ENCODE measurements at regions not wholly inside any gene's neighbourhood (a gene's known extent, or its start where the extent isn't known, plus 50 kb on each side); places are given as distances from the start of the nearest gene placed in this dataset.

GRCh38 chr12:123038486-123038885 is 58.0 kb downstream of the ARL6IP4 start:
- DNase-seq: no peak
- ChIA-PET POLR2A (no interaction called here), CTCF (no interaction called here)
- Mint-ChIP-seq H3K36me3 (peaks cover 0 to 5% (median 0%) of the 10 kb centered on the region in 5 donors), H3K4me1 (peaks cover 17 to 64% (median 39%) of the 10 kb centered on the region in 7 donors), H3K27ac (peak overlapping the region in 3 of 9 donors; percentile 0 to 32 (median 21)), H3K4me3 (no peak overlapping the region), H3K9me3 (no peaks in the 10 kb centered on the region), H3K27me3 (no peaks in the 10 kb centered on the region)
- H3K36me3 ChIP-seq (ENCODE audit: control insufficient read depth in 2 of 3, insufficient read depth in 3 of 3, low read length in 3 of 3): peaks cover 0 to 3% (median 0%) of the 10 kb centered on the region in 3 experiments
- H3K4me3 ChIP-seq (ENCODE audit: low read length): no peak overlapping the region
- H3K27ac ChIP-seq (ENCODE audit: low read depth, low read length): no peak overlapping the region
- intact Hi-C loops (cut with micrococcal nuclease): no loop called here
- peaks cover 3 to 23% of the 10 kb centered on the region in 2 donors for H3K4me1 ChIP-seq (ENCODE audit: control insufficient read depth in 2 of 2, insufficient read depth in 2 of 2, low read length in 2 of 2)
- H3K9me3 ChIP-seq (ENCODE audit: control insufficient read depth in 2 of 3, low read length in 3 of 3): no peaks in the 10 kb centered on the region
- no peak for ATAC-seq
- H3K27me3 ChIP-seq (ENCODE audit: control insufficient read depth in 2 of 2, insufficient read depth in 2 of 2, low read length in 2 of 2): no peaks in the 10 kb centered on the region

GRCh38 chr12:123037791-123038190 is 57.3 kb downstream of the ARL6IP4 start:
- intact Hi-C loops (cut with micrococcal nuclease): no loop called here
- POLR2A ChIA-PET: no interaction called here

GRCh38 chr12:123036466-123037285 is 56.2 kb downstream of the ARL6IP4 start:
- Mint-ChIP-seq H3K36me3 (peaks cover 0 to 12% (median 0%) of the 10 kb centered on the region in 5 donors), H3K4me3 (no peak overlapping the region), H3K27me3 (no peaks in the 10 kb centered on the region), H3K27ac (peak overlapping the region in 8 of 9 donors; percentile 9 to 82 (median 43)), H3K9me3 (no peaks in the 10 kb centered on the region), H3K4me1 (peaks cover 14 to 57% (median 32%) of the 10 kb centered on the region in 7 donors)
- H3K4me3 ChIP-seq (ENCODE audit: low read length): no peak overlapping the region
- H3K4me1 ChIP-seq (ENCODE audit: control insufficient read depth in 2 of 2, insufficient read depth in 2 of 2, low read length in 2 of 2): peaks cover 0 to 22% of the 10 kb centered on the region in 2 donors
- no peaks in the 10 kb centered on the region for H3K9me3 ChIP-seq (ENCODE audit: control insufficient read depth in 2 of 3, low read length in 3 of 3)
- no peak overlapping the region for H3K27ac ChIP-seq (ENCODE audit: low read depth, low read length)
- H3K36me3 ChIP-seq (ENCODE audit: control insufficient read depth in 2 of 3, insufficient read depth in 3 of 3, low read length in 3 of 3): peaks cover 0 to 19% (median 0%) of the 10 kb centered on the region in 3 experiments
- ATAC-seq: no peak
- no peak for DNase-seq
- ChIA-PET CTCF (interaction anchor here (0.6 kb wide), 1 partner anchor 38 kb away, joined by 3 read pairs; no protein-coding TSS in a partner anchor), POLR2A (no interaction called here)
- intact Hi-C loops (cut with micrococcal nuclease): no loop called here
- H3K27me3 ChIP-seq (ENCODE audit: control insufficient read depth in 2 of 2, insufficient read depth in 2 of 2, low read length in 2 of 2): no peaks in the 10 kb centered on the region

More at GRCh38 chr12:123037791-123038190, 57.3 kb downstream of the ARL6IP4 start:
- no peaks in the 10 kb centered on the region for H3K9me3 Mint-ChIP-seq
- CTCF ChIA-PET: interaction anchor here (0.6 kb wide), 1 partner anchor 67 kb away, joined by 3 read pairs; no protein-coding TSS in a partner anchor
- H3K4me1 ChIP-seq (ENCODE audit: control insufficient read depth in 2 of 2, insufficient read depth in 2 of 2, low read length in 2 of 2): peaks cover 0 to 22% of the 10 kb centered on the region in 2 donors
- peaks cover 14 to 60% (median 38%) of the 10 kb centered on the region in 7 donors for H3K4me1 Mint-ChIP-seq
- ATAC-seq: no peak
- H3K9me3 ChIP-seq (ENCODE audit: control insufficient read depth in 2 of 3, low read length in 3 of 3): no peaks in the 10 kb centered on the region
- peak overlapping the region in 1 of 10 donors; percentile 18 for H3K4me3 Mint-ChIP-seq
- H3K36me3 Mint-ChIP-seq: peaks cover 0 to 9% (median 0%) of the 10 kb centered on the region in 5 donors
- no peaks in the 10 kb centered on the region for H3K27me3 ChIP-seq (ENCODE audit: control insufficient read depth in 2 of 2, insufficient read depth in 2 of 2, low read length in 2 of 2)
- H3K36me3 ChIP-seq (ENCODE audit: control insufficient read depth in 2 of 3, insufficient read depth in 3 of 3, low read length in 3 of 3): peaks cover 0 to 9% (median 0%) of the 10 kb centered on the region in 3 experiments
- peak overlapping the region in 4 of 9 donors; percentile 14 to 61 (median 40) for H3K27ac Mint-ChIP-seq
- H3K4me3 ChIP-seq (ENCODE audit: low read length): no peak overlapping the region
- H3K27ac ChIP-seq (ENCODE audit: low read depth, low read length): no peak overlapping the region
- no peak for DNase-seq
- H3K27me3 Mint-ChIP-seq: no peaks in the 10 kb centered on the region

- H3K27me3 Mint-ChIP-seq: no peaks in the 10 kb centered on the region
Measured at GRCh38 chr12:123035841-123036240, 55.4 kb downstream of the ARL6IP4 start.

GRCh38 chr12:123034865-123035264 is 54.4 kb downstream of the ARL6IP4 start:
- H3K9me3 Mint-ChIP-seq: no peaks in the 10 kb centered on the region

More at GRCh38 chr12:123035841-123036240, 55.4 kb downstream of the ARL6IP4 start:
- Histone ChIP-seq H3K27ac (ENCODE audit: low read depth, low read length) (no peak overlapping the region), H3K4me3 (ENCODE audit: low read length) (no peak overlapping the region), H3K27me3 (ENCODE audit: control insufficient read depth in 2 of 2, insufficient read depth in 2 of 2, low read length in 2 of 2) (no peaks in the 10 kb centered on the region), H3K36me3 (ENCODE audit: control insufficient read depth in 2 of 3, insufficient read depth in 3 of 3, low read length in 3 of 3) (peaks cover 0 to 28% (median 0%) of the 10 kb centered on the region in 3 experiments), H3K4me1 (ENCODE audit: control insufficient read depth in 2 of 2, insufficient read depth in 2 of 2, low read length in 2 of 2) (peaks cover 0 to 22% of the 10 kb centered on the region in 2 donors), H3K9me3 (ENCODE audit: control insufficient read depth in 2 of 3, low read length in 3 of 3) (no peaks in the 10 kb centered on the region)
- H3K4me3 Mint-ChIP-seq: no peak overlapping the region
- no peak for DNase-seq
- H3K9me3 Mint-ChIP-seq: no peaks in the 10 kb centered on the region
- intact Hi-C loops (cut with micrococcal nuclease): no loop called here
- ATAC-seq: no peak
- peaks cover 0 to 18% (median 0%) of the 10 kb centered on the region in 5 donors for H3K36me3 Mint-ChIP-seq
- ChIA-PET CTCF (interaction anchor here (1.2 kb wide), 1 partner anchor 8 kb away, joined by 4 read pairs; no protein-coding TSS in a partner anchor), POLR2A (interaction anchor here (0.6 to 0.7 kb wide), 2 partner anchors 82 to 208 kb away, joined by 3 to 4 read pairs; no protein-coding TSS in a partner anchor)
- H3K27ac Mint-ChIP-seq: peak overlapping the region in 5 of 9 donors; percentile 12 to 76 (median 20)
- H3K4me1 Mint-ChIP-seq: peaks cover 14 to 57% (median 31%) of the 10 kb centered on the region in 7 donors

GRCh38 chr12:123034022-123034541 is 53.6 kb downstream of the ARL6IP4 start:
- Mint-ChIP-seq H3K27ac (peak overlapping the region in 8 of 9 donors; percentile 38 to 89 (median 67)), H3K36me3 (peaks cover 0 to 26% (median 0%) of the 10 kb centered on the region in 5 donors), H3K27me3 (no peaks in the 10 kb centered on the region), H3K9me3 (no peaks in the 10 kb centered on the region), H3K4me1 (peaks cover 14 to 65% (median 36%) of the 10 kb centered on the region in 7 donors), H3K4me3 (peak overlapping the region; percentile 16 to 83 (median 69))
- ATAC-seq (peak; percentile 46), DNase-seq (peak in 3 of 9 donors; percentile 8 to 19 (median 15))
- no peaks in the 10 kb centered on the region for H3K27me3 ChIP-seq (ENCODE audit: control insufficient read depth in 2 of 2, insufficient read depth in 2 of 2, low read length in 2 of 2)
- ChIA-PET POLR2A (interaction anchor here (0.9 kb wide), 1 partner anchor 9 kb away, joined by 3 read pairs; no protein-coding TSS in a partner anchor), CTCF (no interaction called here)
- no peak overlapping the region for H3K27ac ChIP-seq (ENCODE audit: low read depth, low read length)
- H3K36me3 ChIP-seq (ENCODE audit: control insufficient read depth in 2 of 3, insufficient read depth in 3 of 3, low read length in 3 of 3): peaks cover 0 to 40% (median 0%) of the 10 kb centered on the region in 3 experiments
- peaks cover 0 to 22% of the 10 kb centered on the region in 2 donors for H3K4me1 ChIP-seq (ENCODE audit: control insufficient read depth in 2 of 2, insufficient read depth in 2 of 2, low read length in 2 of 2)
- H3K9me3 ChIP-seq (ENCODE audit: control insufficient read depth in 2 of 3, low read length in 3 of 3): no peaks in the 10 kb centered on the region
- intact Hi-C loops (cut with micrococcal nuclease): no loop called here
- H3K4me3 ChIP-seq (ENCODE audit: low read length): no peak overlapping the region

More at GRCh38 chr12:123034865-123035264, 54.4 kb downstream of the ARL6IP4 start:
- H3K27ac Mint-ChIP-seq: peak overlapping the region in 8 of 9 donors; percentile 38 to 81 (median 60)
- H3K27ac ChIP-seq (ENCODE audit: low read depth, low read length): no peak overlapping the region
- H3K4me3 ChIP-seq (ENCODE audit: low read length): no peak overlapping the region
- H3K9me3 ChIP-seq (ENCODE audit: control insufficient read depth in 2 of 3, low read length in 3 of 3): no peaks in the 10 kb centered on the region
- H3K4me1 Mint-ChIP-seq: peaks cover 14 to 60% (median 31%) of the 10 kb centered on the region in 7 donors
- ATAC-seq (no peak), DNase-seq (peak in 2 of 9 donors; percentile 13 to 50)
- POLR2A ChIA-PET: interaction anchor here (0.6 to 0.9 kb wide), 3 partner anchors 9 to 203 kb away, joined by 3 to 4 read pairs (median 3); no protein-coding TSS in a partner anchor
- intact Hi-C loops (cut with micrococcal nuclease): no loop called here
- CTCF ChIA-PET: interaction anchor here (0.6 kb wide), 1 partner anchor 82 kb away, joined by 10 read pairs; no protein-coding TSS in a partner anchor
- peak overlapping the region in 7 of 10 donors; percentile 7 to 83 (median 61) for H3K4me3 Mint-ChIP-seq
- no peaks in the 10 kb centered on the region for H3K27me3 Mint-ChIP-seq
- H3K36me3 ChIP-seq (ENCODE audit: control insufficient read depth in 2 of 3, insufficient read depth in 3 of 3, low read length in 3 of 3): peaks cover 0 to 34% (median 0%) of the 10 kb centered on the region in 3 experiments
- H3K27me3 ChIP-seq (ENCODE audit: control insufficient read depth in 2 of 2, insufficient read depth in 2 of 2, low read length in 2 of 2): no peaks in the 10 kb centered on the region
- peaks cover 0 to 22% of the 10 kb centered on the region in 2 donors for H3K4me1 ChIP-seq (ENCODE audit: control insufficient read depth in 2 of 2, insufficient read depth in 2 of 2, low read length in 2 of 2)
- peaks cover 0 to 21% (median 0%) of the 10 kb centered on the region in 5 donors for H3K36me3 Mint-ChIP-seq

Data from naive thymus-derived CD4-positive, alpha-beta T cell (primary cell).